NCI-H2029 treated with DMSO at 0.1 percent for 48 hours (cell line): ENCODE measurements at regions not wholly inside any gene's neighbourhood (a gene's known extent, or its start where the extent isn't known, plus 50 kb on each side); places are given as distances from the start of the nearest gene placed in this dataset.

Experiments
- DNase-seq: peaks from one replicate; lab custom pipeline; 2025; lab: John Stamatoyannopoulos, UW

DNA sequence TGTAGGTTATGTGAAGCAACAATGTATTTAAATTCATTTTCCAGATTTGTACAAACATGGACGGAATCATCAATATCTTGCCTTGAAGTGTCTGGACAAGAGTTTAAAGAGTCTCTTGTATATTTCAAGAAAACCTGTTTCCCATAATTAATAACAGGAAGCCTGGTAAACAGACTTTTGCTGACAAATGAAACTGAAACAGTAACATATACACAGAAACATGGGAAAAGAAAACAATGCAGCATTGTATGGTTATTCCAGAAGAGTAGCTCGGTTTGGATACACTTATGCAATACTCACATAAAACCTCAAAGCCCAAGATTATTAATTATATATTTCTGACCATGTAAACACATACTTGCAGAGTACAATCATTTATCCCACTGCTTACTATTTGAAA, 265.5 kb downstream of the PTPRC start:
- no peak for DNase-seq

DNA sequence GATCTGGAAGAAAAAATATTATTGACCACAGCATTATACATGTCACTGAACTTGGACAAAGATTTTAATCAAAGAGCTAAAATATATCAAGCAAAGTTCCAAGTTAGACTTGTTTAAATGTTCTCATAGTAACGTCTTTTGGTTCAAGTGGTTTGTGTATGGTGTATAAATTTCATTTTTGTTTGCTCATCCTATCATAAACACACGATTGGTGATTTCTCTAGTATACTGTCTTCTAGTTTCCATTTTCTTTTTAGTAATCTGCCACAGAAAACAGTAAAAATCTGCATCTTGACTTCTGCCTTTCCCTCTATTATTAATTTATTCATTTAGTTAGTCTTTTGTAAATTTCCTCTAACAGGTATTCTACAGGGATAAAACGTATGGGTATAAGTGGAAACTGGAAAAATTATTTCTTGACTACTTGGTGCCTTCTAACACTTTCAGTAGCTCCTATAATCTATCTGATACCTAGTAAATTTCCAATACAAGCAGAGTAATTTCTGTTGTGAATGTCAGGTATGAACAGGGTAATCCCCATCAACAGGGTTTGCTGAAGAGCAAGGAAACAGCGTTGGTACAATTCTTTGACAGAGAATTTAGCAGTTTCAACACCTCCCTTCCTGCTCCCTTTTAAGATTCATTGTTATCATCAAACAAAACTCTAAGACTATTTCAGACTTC, 268.0 kb downstream of the PTPRC start:
- DNase-seq: no peak

- no peak for DNase-seq
Measured at GRCh38 chr1:198907423-198907746, 268.5 kb downstream of the PTPRC start.

- DNase-seq: no peak
Measured at GRCh38 chr1:198908995-198909394, 270.2 kb downstream of the PTPRC start.

GRCh38 chr1:198909973-198910372, 271.1 kb downstream of the PTPRC start:
- DNase-seq: no peak

GRCh38 chr1:198910816-198911215, 272.0 kb downstream of the PTPRC start:
- DNase-seq: no peak

- no peak for DNase-seq
Measured at GRCh38 chr1:198912046-198912445, 273.2 kb downstream of the PTPRC start.

DNA sequence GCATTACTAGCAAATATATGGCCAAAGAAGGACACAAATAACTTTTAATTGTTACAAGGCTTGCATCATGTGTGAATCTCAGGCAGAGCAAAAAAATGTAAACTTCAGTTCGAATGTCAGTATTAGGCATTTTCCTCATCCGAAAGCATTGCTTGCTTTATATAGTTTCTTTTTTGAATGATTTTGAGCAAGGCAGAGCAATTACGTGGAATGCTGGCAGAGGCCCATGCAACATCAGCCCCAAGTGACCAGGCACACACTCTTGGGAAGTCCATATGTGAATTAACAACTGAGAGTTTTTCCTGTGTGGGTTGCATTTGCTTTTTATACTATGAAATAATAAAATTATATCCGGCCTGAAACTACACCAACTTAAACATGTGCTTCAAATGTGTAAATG, 274.8 kb downstream of the PTPRC start:
- DNase-seq: no peak

DNA sequence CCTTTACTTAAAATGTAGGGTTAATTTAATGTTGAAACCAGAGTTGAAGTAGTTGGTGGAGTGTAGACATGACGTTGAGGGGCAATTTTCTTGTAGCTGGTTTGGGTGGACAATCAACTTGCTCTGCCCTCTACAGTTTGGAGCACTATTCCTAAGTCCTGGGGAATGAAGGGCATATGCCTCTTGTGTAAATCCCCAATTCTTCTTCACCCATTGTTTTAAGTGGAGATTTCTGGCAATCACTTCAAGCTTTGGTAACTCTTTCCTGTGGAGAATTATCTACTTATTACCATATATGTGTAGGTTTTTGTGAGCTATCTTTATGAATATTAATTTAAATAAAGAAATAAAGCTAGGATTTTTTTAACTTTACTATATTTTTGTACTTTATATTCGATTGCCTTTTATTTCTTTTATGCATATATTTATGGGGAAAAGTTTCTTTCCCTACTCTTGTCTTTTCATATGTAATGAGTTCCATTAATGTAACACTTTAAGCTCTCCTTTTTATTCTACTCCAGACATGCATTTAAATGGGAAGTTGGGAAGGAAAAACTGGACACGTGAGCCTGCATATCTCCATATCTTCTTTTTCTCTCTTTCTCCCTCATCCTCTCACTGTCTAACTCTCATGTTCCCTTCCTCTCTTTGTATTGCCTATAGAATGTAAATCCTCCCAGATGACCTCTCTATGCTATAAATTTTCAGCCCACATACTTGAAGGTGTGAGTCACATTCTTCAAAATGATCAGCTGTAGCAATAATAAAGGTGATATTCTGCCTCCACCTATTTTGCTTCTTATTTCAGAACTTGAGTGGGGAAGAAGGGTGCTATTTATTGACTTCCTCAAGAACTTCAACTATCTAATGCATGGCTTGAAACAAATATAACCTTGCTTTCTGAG, 276.7 kb downstream of the PTPRC start:
- no peak for DNase-seq

DNA sequence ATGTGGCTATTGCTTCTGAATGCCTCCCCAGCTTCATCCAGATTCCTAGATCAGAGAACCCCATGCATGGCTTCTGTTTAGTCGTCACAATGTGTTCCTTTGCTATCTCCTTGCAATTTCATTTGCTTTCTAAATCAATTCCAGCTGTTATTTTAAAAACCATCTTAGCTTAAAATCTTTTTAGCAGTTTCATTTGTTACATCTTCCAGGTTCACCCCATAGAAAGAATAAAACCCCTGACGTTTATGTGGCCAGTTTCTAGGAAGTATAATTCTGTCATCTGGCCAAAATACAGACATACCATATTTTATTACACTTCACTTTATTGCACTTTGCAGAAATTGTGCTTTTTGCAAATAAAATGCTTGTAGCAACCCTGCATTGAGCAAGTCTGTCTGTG, 278.4 kb downstream of the PTPRC start:
- no peak for DNase-seq

DNA sequence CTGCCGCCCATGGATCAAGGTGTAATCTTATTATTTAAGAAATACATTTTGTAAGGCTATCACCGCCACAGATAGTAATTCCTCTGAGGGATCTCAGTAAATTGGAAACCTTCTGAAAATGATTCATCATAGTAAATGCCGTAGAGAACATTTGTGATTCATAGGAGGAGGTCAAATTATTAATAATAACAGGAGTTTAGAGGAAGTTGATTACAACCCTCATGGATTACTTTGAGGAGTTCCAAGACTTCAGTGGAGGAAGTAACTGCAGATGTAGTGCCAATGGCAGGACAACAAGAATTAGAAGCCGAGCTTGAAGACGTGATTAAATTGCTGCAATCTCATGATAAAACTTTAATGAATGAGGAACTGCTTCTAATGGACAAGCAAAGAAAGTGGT, 280.1 kb downstream of the PTPRC start:
- DNase-seq: no peak

- no peak for DNase-seq
Measured at GRCh38 chr1:198919667-198920398, 281.0 kb downstream of the PTPRC start.

GRCh38 chr1:198922638-198923430, 284.0 kb downstream of the PTPRC start:
- DNase-seq: no peak

DNA sequence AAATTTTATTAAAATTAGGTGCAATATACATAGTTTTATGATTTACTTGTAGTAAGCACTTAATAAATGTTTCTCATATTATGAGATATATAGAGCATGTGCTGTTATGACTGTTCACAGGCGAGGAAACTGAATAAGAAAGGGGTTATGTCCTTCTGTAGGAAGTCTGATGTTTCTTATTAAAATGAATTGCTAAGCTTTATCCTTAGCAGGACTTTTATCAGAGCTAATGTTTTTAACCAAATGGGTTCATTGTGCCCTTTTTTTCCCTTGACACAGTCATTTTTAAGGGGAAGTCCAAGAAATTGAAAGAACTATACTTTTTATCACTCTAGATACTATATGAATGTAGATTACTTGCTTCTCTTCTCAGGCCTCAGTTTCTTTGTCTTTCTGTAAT, 285.2 kb downstream of the PTPRC start:
- DNase-seq: no peak

DNA sequence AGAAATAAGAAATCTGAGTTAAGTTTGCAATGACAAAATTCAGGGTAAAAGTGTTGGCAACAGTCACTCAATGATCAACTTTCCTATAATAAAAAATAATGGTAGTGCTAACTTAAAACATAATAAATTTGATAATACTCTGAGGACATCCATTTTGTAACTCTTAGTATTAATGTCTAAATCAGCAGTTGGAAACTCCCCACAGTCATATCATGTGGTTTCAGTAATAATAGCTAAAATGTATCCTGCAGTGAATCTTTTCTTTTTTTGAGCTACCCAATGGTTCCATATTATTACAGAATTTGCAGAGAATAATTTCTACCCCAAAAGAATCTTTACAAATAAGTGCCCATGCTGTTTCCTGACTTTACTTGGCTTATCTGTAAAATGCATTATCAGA, 286.7 kb downstream of the PTPRC start:
- DNase-seq: no peak

DNA sequence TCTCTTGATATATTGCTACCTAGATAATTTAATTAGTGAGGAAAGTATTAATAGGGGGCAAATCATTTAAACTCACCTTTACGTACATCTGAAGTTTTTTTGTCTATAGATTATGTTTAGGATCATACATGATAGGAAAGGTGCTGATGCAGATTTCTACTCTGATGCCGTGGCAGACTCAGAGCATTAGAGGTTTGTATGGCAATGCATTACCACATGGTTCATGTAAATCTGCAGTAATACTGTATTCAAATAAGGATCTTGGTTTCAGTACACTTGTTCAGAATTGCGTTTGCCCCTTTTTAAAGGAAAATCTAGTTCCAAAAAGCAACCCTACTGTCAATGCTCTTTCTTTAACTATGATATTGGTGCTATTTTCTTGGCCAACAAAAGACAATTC, 288.3 kb downstream of the PTPRC start:
- no peak for DNase-seq

- no peak for DNase-seq
Measured at GRCh38 chr1:198929111-198929604, 290.3 kb downstream of the PTPRC start.

DNA sequence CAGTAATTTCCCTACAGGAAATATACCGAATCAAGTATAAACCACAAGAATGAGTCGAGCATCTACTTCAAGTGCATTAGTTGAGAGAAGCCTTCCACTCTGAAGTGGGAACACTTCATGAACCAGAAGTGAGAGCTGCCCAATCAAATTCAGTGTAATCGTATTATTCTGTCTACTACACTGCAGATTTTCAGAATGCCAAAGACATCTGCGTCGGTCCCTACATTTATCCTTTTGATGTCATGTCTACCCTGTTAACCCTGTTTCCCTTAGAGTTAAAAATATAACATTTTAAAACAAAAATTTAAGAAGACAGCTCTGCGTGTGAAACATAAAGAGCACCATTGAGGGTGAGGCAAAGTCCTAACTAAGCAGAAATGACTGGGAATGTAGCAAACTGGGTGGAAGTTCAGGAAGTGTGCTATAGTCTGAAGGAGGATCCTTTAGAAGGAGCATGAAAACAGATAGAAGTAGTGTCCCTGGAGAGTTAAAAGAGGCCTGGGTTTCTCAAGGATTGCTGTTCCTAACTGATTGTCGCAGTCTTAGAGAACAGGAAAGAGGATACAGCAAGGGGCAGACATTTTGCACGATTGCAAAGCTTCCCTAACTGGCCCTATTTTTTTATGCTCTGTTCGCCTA, 291.2 kb downstream of the PTPRC start:
- no peak for DNase-seq

- no peak for DNase-seq
Measured at GRCh38 chr1:198932351-198932991, 293.6 kb downstream of the PTPRC start.

GRCh38 chr1:198933515-198934222, 294.8 kb downstream of the PTPRC start:
- DNase-seq: no peak
